Endothelial cell (in vitro differentiated cells): ENCODE measurements at regions not wholly inside any gene's neighbourhood (a gene's known extent, or its start where the extent isn't known, plus 50 kb on each side); places are given as distances from the start of the nearest gene placed in this dataset.

Source experiments
- DNase-seq: peaks from one replicate; pipeline ENCODE4 v3.0.0; 2021; ENCODE audit warnings: low spot score
- H3K27ac Mint-ChIP-seq: one replicate; pipeline ENCODE4 v1.8.0; 2021; ENCODE audit warnings: mixed read lengths, inconsistent platforms; ENCODE audit not compliant: unreplicated experiment
- H3K27me3 Mint-ChIP-seq: one replicate; pipeline ENCODE4 v1.8.0; 2021; ENCODE audit warnings: mild to moderate bottlenecking, moderate library complexity, mixed read lengths, inconsistent platforms; ENCODE audit not compliant: unreplicated experiment
- H3K36me3 Mint-ChIP-seq: one replicate; pipeline ENCODE4 v1.8.0; 2021; ENCODE audit warnings: mild to moderate bottlenecking, low read depth, mixed read lengths, inconsistent platforms; ENCODE audit not compliant: unreplicated experiment
- H3K4me1 Mint-ChIP-seq: one replicate; pipeline ENCODE4 v1.8.0; 2021; ENCODE audit warnings: mild to moderate bottlenecking, mixed read lengths, inconsistent platforms; ENCODE audit not compliant: unreplicated experiment
- H3K4me3 Mint-ChIP-seq: one replicate; pipeline ENCODE4 v1.8.0; 2021; ENCODE audit warnings: mild to moderate bottlenecking, mixed read lengths, inconsistent platforms; ENCODE audit not compliant: unreplicated experiment
- H3K9me3 Mint-ChIP-seq: one replicate; pipeline ENCODE4 v1.8.0; 2021; ENCODE audit warnings: mixed read lengths, inconsistent platforms; ENCODE audit not compliant: unreplicated experiment
- TF ChIP-seq, protein P1 (sequence below): fragments of 200-600 bp; sonication (generic); IDR thresholded peaks from one replicate; pipeline ENCODE4 v1.5.0; 2021; ENCODE audit warnings: antibody characterized with exemption; ENCODE audit not compliant: unreplicated experiment

DNA sequence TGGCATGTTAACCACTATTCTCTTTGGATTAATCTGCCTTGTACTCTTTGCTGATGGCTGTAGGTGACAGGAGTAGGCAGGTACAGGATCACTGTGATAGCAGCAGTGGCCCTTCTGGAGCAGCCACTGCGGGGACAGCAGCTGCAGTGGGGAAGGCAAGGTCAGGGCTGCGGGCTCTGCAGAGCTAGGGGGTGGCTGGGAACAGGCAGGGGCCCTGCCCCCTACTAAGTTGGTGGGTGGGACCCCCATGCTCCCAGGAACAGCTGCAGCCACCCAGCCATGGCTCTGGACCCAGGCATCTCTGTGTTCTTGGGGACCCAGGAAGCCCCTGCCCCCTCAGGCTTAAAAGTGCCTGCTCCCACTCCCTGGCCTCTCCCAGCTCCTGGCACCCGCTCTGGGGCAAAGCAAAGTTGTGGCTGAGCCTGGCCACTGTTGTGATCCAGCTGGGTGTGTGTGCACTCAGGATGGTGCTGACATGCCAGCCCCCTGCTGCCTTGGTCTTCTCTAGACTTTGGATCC, 302.4 kb downstream of the PCDH20 start:
- DNase-seq = no peak
- Mint-ChIP-seq H3K4me3 (no peak overlapping the region), H3K27me3 (peaks cover 3% of the 10 kb centered on the region), H3K27ac (no peak overlapping the region), H3K36me3 (no peaks in the 10 kb centered on the region), H3K4me1 (no peaks in the 10 kb centered on the region), H3K9me3 (peaks cover 5% of the 10 kb centered on the region)
- TF ChIP-seq, protein P1, sequence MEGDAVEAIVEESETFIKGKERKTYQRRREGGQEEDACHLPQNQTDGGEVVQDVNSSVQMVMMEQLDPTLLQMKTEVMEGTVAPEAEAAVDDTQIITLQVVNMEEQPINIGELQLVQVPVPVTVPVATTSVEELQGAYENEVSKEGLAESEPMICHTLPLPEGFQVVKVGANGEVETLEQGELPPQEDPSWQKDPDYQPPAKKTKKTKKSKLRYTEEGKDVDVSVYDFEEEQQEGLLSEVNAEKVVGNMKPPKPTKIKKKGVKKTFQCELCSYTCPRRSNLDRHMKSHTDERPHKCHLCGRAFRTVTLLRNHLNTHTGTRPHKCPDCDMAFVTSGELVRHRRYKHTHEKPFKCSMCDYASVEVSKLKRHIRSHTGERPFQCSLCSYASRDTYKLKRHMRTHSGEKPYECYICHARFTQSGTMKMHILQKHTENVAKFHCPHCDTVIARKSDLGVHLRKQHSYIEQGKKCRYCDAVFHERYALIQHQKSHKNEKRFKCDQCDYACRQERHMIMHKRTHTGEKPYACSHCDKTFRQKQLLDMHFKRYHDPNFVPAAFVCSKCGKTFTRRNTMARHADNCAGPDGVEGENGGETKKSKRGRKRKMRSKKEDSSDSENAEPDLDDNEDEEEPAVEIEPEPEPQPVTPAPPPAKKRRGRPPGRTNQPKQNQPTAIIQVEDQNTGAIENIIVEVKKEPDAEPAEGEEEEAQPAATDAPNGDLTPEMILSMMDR = no peak

DNA sequence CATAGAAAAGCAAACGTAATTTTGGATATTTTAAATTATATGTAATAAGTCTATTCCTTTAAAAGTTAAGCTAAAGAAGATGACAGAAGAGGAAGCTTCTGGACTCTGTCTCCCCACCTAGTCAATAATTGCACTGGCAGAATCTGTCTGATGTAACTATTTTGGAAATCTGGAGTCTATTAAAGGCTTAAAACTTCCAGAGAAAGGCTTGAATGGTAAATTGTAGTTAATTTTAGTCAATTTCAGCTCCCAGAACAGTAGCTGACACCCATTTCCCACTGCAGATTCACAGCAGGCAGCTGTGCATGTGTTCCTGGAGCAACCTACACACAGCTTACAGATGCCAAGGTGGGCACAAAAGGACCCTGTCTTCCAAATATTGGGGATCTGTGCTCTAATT, 304.1 kb downstream of the PCDH20 start:
- Mint-ChIP-seq H3K27ac (no peak overlapping the region), H3K9me3 (peaks cover 2% of the 10 kb centered on the region), H3K27me3 (peaks cover 3% of the 10 kb centered on the region), H3K4me1 (no peaks in the 10 kb centered on the region), H3K36me3 (no peaks in the 10 kb centered on the region), H3K4me3 (no peak overlapping the region)
- no peak for DNase-seq
- TF ChIP-seq, protein P1 = no peak

DNA sequence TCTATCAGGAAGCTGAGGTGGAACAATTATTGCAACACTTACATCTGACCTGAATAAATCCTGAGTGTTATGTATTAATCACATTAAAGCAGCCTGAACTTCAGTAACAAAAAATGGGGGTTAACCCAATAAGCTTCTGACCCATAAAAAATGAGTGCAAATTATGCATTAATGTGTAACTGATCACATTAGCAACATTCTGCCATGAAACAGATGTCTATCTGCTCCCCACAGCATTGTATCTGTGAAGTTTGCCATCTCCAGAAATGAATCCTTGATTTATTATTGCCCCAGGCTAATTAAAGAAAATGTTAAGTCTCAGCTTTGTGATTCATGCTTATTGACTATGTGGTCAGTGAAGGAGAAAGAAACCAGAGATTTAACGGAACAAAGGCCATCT, 304.9 kb downstream of the PCDH20 start:
- no peaks in the 10 kb centered on the region for H3K4me1 Mint-ChIP-seq
- no peaks in the 10 kb centered on the region for H3K36me3 Mint-ChIP-seq
- TF ChIP-seq, protein P1 = no peak
- no peak for DNase-seq
- peaks cover 3% of the 10 kb centered on the region for H3K27me3 Mint-ChIP-seq
- H3K9me3 Mint-ChIP-seq = no peaks in the 10 kb centered on the region
- no peak overlapping the region for H3K4me3 Mint-ChIP-seq
- H3K27ac Mint-ChIP-seq = no peak overlapping the region

DNA sequence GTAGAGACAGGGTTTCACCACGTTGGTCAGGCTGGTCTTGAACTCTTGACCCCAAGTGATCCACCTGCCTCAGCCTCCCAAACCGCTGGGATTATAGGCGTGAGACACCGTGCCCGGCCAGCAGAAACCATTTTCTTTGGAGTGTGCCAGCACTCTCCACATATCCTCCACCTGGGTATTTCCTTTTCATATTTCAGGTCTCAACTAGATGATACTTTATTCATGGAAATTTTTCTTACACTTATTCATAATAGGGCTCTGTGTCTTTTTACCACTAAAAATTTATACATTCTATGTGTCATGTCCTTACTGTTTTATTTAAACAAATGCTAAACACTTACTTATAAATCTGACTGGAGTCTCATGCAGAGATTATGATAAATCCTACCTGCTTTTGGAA, 305.9 kb downstream of the PCDH20 start:
- DNase-seq = no peak
- Mint-ChIP-seq H3K36me3 (no peaks in the 10 kb centered on the region), H3K27ac (no peak overlapping the region), H3K4me1 (no peaks in the 10 kb centered on the region), H3K4me3 (no peak overlapping the region), H3K9me3 (no peaks in the 10 kb centered on the region), H3K27me3 (peaks cover 3% of the 10 kb centered on the region)
- TF ChIP-seq, protein P1 = no peak

DNA sequence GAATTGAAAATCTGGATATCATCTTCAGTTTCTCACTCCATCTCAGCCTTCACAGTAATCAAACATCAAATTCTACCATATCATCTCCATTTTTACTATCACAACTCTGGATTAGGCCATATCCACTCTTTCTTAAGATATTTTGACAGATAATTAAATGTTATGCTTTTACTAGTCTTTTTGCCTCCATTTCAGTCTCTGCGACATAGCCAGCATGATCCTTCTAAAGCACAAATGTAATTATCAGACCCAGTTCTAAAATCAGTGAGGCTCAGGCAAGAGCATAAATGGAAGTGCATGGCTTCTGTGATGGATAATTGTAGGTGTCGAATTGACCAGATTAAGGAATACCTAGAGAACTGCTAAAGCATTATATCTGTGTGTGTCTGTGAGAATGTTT, 307.7 kb downstream of the PCDH20 start:
- Mint-ChIP-seq H3K36me3 (no peaks in the 10 kb centered on the region), H3K4me1 (no peaks in the 10 kb centered on the region), H3K27me3 (peaks cover under 1% of the 10 kb centered on the region), H3K27ac (no peak overlapping the region), H3K9me3 (no peaks in the 10 kb centered on the region), H3K4me3 (no peak overlapping the region)
- TF ChIP-seq, protein P1 = no peak
- DNase-seq = no peak
